IMR-90 (cell line): ENCODE measurements at regions not wholly inside any gene's neighbourhood (a gene's known extent, or its start where the extent isn't known, plus 50 kb on each side); places are given as distances from the start of the nearest gene placed in this dataset.

Experiments
- BHLHE40 ChIP-seq: fragments of 150-350 bp; IDR thresholded peaks from 2 replicates; pipeline ENCODE4 v1.6.1; 2016; ENCODE audit warnings: mild to moderate bottlenecking, low read depth, low read length
- CEBPB ChIP-seq: IDR thresholded peaks from 2 replicates; pipeline ENCODE4 v1.6.1; 2012; ENCODE audit warnings: low read depth, low read length, improper control_type of control experiment
- CHD1 ChIP-seq: IDR thresholded peaks from 2 replicates; pipeline ENCODE4 v1.6.1; 2012; ENCODE audit warnings: low read depth, low read length, improper control_type of control experiment
- CTCF ChIP-seq: conservative IDR thresholded peaks from 2 replicates; pipeline ENCODE4 v1.5.1; 2012; ENCODE audit warnings: mild to moderate bottlenecking, low read depth, low read length, improper control_type of control experiment
- FOS ChIP-seq: fragments of 150-350 bp; IDR thresholded peaks from 2 replicates; pipeline ENCODE4 v1.6.1; 2016; ENCODE audit warnings: low read depth, low read length
- MAFK ChIP-seq: IDR thresholded peaks from 2 replicates; pipeline ENCODE4 v1.6.1; 2012; ENCODE audit warnings: low read depth, low read length, improper control_type of control experiment
- POLR2A ChIP-seq: IDR thresholded peaks from 2 replicates; pipeline ENCODE4 v1.6.1; 2012; ENCODE audit warnings: mild to moderate bottlenecking, low read depth, low read length
- RAD21 ChIP-seq: IDR thresholded peaks from 2 replicates; pipeline ENCODE4 v1.6.1; 2012; ENCODE audit warnings: low read length, improper control_type of control experiment
- RFX5 ChIP-seq: IDR thresholded peaks from 2 replicates; pipeline ENCODE4 v1.8.0; 2012; ENCODE audit warnings: low read depth, mild to moderate bottlenecking, low read length, moderate library complexity
- SMC3 ChIP-seq: fragments of 150-350 bp; IDR thresholded peaks from 2 replicates; pipeline ENCODE4 v1.6.1; 2016; ENCODE audit warnings: low read depth, mild to moderate bottlenecking, antibody characterized with exemption, low read length, moderate library complexity
- USF2 ChIP-seq: fragments of 150-350 bp; IDR thresholded peaks from 2 replicates; pipeline ENCODE4 v1.6.1; 2017; ENCODE audit warnings: mild to moderate bottlenecking, antibody characterized with exemption, low read length, low read depth

GRCh38 chr9:120214332-120214731 is 365.6 kb downstream of the CDK5RAP2 start:
- no peak for TF ChIP-seq CTCF
- TF ChIP-seq SMC3, result no peak
- no peak for TF ChIP-seq POLR2A
- TF ChIP-seq MAFK, result no peak
- no peak for TF ChIP-seq USF2
- TF ChIP-seq FOS, result no peak
- TF ChIP-seq BHLHE40, result no peak
- no peak for TF ChIP-seq CHD1
- no peak for TF ChIP-seq RFX5
- no peak for TF ChIP-seq RAD21
- TF ChIP-seq CEBPB, result no peak
